Activated CD4-positive, CD25-positive, alpha-beta regulatory T cell treated with anti-CD3 and anti-CD28 coated beads, Interleukin-2, amount 50 U/mL, for 24 hours (primary cell): ENCODE measurements at regions not wholly inside any gene's neighbourhood (a gene's known extent, or its start where the extent isn't known, plus 50 kb on each side); places are given as distances from the start of the nearest gene placed in this dataset.

Experiments
- ATAC-seq, 2 donors: fragments of 150-1000 bp; cut with Tn5 transposase; one replicate each; pipeline ENCODE4 v1.10.0; 2021; ENCODE audit warnings: mild to moderate bottlenecking in 1 of 2, moderate library complexity in 1 of 2

DNA sequence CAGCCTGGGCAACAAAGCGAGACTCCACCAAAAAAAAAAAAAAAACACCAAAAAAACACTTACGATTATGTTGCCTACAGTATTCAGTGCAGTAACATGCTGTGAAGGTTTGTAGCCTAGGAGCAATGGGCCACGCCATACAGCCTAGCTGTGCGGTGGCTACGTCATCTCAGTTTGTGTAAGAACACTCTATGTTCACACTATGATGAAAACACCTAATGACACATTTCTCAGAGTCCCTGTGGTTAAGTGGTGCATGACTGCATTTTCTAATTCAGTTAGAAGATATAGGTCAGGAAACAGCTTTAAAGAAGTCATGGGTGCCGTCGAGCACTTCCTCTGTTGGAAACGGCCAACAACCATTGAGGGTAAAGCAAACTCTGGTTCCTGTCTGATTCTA is 75.7 kb upstream of the ANO1 start:
- peak; percentile 78 to 99 for ATAC-seq

DNA sequence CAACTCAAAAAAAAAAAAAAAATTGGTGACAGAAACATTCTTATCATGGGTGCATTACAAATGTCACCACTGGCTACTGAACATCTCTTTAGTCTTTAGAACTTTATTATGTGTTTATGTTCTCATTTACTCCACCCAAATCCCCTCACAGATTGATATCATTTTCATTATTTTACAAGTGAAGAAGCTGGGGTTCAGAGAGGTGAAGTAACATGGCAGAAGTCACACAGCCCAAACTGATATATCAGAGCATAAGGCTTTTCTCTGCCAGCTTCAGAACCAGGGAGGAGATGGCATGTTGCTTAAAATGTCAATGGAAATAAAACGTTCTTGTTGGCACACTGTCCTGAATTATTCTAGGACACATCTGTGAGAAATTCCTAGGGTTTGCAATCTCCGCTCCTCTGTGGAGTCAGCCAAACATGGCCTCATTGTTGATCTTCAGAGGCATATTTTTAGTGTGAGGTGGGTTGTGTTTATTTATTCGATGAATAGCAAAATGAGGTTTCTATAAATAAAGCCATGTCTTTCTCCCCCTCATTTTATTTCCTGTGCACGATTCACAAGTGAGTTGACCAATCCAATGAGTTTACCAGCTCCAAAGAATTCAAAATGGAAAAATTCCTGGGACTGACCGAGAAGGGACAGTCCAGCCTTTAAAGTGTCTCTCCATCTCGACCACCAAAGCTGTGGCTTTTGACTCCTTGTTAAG is 72.9 kb upstream of the ANO1 start:
- no peak for ATAC-seq

GRCh38 chr11:70007796-70008195 is 70.3 kb upstream of the ANO1 start:
- ATAC-seq: no peak

- no peak for ATAC-seq
Measured at GRCh38 chr11:70010774-70011173, 67.3 kb upstream of the ANO1 start.

DNA sequence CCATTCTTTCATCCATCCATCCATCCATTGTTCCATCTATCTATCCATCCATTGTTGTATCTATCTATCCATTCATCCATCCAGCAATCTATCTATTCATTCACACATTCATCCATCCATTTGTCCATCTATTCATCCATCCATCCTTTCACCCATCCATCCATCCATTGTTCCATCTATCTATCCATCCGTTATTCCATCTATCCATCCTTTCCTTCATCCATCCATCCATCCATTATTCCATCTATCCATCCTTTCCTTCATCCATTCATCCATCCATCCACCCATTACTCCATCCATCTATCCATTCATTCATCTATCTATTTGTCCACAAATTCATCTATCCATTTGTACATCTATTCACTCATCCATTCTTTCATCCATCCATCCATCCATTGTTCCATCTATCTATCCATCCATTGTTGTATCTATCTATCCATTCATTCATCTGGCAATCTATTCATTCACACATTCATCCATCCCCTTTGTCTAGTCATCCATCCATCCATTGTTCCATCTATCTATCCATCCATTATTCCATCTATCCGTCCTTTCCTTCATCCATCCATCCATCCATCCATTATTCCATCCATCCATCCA is 65.9 kb upstream of the ANO1 start:
- ATAC-seq: no peak

DNA sequence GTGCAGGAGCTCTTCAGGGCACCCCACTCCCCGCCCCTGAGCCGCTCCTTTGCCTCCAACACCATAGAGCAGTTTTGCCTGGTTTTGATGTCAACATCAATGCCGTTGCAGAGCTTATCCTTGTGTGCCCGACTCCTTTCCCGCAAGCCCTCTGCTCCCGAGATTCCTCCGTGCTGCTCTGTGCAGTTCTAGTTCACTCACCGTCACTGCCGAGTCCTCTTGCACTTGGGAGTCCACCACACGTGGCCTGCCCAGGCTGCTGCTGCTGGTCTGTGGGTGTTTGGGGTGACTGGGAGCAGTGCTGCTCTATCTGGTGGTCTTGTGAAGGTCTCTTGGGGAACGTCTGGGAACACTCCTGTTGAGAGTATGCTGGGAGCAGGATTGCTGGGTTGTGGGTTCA is 63.8 kb upstream of the ANO1 start:
- no peak for ATAC-seq

- no peak for ATAC-seq
Measured at GRCh38 chr11:70016666-70017367, 61.3 kb upstream of the ANO1 start.

GRCh38 chr11:70018816-70019215 is 59.3 kb upstream of the ANO1 start:
- ATAC-seq: no peak

DNA sequence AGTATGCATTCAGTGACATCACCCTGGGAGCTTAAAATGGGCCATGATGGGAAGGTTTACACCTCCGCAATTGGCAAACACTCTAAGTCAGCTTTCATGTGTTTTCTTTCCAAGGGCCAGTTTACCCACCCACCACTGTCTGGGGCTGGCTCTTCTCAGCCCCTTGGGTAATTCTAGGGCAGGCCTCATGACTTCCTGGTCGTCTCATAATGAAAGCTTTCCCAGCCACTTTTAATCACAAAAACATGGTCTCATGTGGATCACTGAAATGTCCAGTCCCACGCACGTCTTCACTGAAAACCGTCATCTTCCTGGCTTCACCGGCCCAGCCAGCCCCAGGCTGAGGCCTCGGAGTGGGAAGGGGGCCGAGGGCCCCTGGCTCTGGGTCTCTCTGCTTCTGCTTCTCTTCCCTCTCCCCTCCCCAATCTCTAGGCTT is 58.5 kb upstream of the ANO1 start:
- ATAC-seq: no peak

DNA sequence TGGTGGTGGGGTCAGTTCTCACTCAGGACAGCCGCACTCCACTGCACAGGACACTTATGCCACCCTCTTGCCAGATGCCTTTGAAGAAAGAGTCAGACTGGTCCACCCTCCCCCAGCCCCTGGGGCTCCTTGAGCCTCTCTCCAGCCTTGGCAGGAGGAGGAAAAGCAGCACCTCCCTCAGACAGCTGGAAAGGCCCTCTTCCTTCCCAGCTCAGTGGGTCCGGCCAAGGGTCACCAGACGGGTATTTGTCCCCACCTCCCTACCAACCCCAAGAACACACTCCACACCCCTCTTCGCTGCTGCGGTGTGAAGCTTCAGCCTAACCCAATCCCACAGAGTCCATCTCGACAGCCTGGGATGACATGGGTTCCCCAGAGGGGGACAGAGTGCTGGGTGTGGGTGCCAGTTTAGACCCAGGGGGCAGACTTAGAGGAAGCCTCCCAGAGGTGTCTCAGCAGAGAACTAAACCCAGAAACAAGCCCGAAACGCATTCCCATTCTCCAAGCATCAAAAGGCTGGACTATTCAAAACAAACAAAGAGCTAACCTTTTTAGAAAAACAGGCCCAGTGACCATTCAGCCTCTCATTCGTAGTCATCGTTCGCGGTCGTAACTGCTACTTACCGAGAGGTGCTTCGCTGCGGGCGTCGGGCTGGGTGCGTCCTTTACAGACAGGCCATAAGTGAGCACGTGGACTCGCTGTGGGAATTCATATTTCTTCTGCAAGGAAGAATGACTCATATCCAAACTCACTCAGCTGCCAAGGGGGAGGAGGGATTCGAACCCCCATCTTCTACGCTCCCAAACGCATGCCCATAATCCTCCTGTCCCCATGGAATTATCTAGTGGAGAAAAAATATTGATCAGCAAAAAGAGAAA is 57.5 kb upstream of the ANO1 start:
- no peak for ATAC-seq

- ATAC-seq: no peak
Measured at GRCh38 chr11:70021586-70021985, 56.5 kb upstream of the ANO1 start.

DNA sequence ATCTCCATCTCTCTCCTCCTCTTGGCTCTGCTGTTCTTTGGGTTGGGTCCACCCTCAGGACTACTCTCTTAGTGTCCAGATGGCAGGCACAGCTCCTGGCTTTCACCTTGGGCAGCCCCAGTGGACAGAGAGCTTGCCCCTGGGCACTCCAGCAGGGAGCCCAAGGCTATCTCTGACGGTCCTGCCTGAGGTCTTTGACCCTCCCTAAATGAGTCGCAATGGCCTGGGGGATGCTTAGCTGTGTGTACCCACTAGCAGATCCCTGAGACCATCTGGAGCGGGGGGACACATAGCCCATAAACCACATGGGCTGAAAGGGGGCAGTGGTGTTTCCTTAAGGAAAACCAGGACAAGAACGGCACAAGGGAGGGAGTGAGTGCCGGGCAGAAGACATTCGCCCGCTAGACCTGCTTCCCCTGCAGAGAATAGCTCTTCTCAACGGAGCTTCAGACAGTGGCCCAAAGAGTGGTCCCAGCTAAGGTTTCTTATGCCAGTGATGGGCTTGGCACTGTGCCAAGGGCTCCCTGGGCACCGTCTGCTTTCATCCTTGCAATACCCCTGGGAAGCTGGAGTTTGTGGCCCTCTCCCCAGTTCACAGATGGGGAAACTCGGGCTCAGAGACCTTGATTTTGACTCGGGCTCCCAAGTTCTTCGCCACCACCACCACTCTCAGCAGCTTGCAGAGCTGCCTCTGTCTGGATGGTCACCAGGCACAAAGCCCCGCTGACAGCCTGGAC is 53.9 kb upstream of the ANO1 start:
- ATAC-seq: no peak

DNA sequence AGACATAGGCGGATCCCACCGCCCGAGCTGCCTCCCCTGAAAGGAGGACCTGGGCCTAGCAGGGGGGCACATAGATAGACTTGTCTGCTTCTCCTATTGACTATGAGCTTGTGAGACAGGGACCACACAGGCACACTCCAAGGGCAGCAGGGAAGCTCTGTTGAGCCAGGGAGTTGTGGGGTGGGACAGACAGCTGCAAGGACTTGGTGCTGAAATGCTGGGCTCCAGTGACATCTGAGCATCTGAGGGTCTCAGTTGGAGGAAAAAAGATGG is 53.4 kb upstream of the ANO1 start:
- no peak for ATAC-seq

DNA sequence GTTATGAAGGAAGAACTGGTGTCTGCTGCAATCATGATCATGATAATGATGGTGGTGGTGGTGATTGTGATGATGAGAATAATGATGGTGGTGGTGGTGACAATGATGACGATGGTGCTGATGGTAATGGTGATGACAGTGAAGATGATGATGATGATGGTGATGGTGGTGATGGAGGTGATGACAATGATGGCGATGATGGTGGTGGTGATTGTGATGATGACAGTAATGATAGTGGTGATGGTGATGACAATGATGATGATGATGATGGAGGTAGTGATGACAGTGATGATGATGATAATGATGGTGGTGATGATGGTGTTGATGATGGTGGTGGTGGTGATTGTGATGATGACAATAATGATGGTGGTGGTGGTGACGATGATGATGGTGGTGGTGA is 52.8 kb upstream of the ANO1 start:
- no peak for ATAC-seq

- ATAC-seq: no peak
Measured at GRCh38 chr11:70026012-70026411, 52.1 kb upstream of the ANO1 start.

DNA sequence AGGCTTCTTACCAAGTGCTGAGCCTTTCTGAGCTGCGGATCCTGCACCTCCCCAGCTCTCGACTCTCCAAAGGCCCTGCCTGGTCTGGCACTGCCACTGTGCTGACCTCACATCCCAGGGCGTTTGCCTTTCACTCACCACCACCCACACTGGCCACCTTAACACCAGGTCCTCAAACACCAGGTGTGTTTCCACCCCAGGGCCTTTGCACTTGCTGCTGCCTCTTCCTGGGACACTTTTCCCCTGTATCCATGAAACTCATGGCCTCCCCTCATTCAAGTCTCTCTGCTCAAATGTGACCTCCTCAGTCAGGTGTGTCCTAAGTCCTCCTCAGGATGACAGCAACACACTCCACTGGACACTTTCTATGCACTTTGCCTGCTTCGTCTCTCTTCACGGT is 51.4 kb upstream of the ANO1 start:
- ATAC-seq: no peak

DNA sequence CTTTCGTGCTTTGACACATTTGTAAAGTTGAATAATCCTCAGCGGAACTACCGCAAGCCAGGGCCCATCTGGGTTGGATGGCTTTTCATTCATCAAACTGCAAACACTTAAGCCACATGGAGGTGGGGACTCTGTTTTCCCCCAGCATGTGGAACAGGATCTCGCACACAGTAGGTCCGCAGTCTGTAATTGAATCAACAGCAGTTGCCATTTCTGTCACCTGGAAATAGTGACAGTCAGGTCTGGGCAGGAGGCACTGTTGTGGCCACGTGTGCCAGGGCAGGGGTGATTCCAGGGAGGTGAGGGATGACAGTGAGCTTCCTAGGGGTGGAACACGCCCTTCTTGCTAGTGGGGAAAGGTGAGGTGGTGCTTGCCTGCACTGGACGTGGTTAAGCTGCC is 50.7 kb upstream of the ANO1 start:
- no peak for ATAC-seq

DNA sequence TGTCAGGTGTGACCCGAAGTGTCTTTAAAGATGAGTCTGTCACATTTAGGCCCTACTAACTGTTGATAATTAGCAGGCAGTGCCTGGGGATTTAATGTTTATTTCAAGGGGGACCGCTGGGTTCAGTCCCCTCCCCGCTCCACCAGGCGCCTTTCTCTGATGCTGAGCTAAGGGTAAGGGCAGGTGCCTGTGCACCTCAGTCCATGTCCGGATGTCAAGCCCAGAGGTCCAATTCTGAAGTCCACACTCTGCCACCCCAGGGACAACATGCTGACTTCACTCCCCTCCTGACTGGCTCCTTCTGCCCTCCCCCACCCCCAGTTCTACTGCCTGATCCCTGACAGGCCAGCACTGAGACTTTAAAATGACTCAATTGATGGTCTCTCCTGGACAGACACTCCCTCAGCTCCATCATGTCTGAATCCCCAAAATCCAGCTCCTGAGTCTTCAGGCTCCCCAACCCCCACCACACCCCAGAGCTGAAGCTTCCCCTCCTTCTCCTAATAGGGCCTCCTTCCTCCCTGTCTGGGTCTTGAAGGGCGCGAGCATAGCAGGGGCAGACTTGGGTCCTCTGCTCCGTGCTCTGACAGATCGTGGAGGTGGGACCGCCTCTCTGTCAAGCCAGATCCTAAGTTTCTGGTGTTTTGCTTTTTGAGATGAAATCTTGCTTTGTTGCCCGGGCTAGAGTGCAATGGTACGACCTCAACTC is 49.8 kb upstream of the ANO1 start:
- ATAC-seq: no peak
